Stomach (tissue), 8 donors: ENCODE measurements at regions not wholly inside any gene's neighbourhood (a gene's known extent, or its start where the extent isn't known, plus 50 kb on each side); places are given as distances from the start of the nearest gene placed in this dataset.

Source experiments
- DNase-seq, 2 donors: peaks; one replicate each; pipeline versions ENCODE4 v3.0.0 to v3.0.0-alpha.2; 2013 to 2019
- H3K27ac ChIP-seq, 5 donors: fragments of 200-600 bp in 4 of 5; sonication (generic) in 4 of 5; one replicate each; pipeline ENCODE4 v1.5.1; 2013 to 2019; ENCODE audit warnings: mild to moderate bottlenecking in 1 of 5, moderate library complexity in 1 of 5
- H3K27me3 ChIP-seq, 3 donors: fragments of 200-600 bp; sonication (generic); one replicate each; pipeline ENCODE4 v1.5.1; 2017 to 2019; ENCODE audit warnings: mixed run types in 1 of 3
- H3K36me3 ChIP-seq, 4 donors: fragments of 200-600 bp; sonication (generic); 1 replicate in 3 of 4; 2 replicates in 1 of 4; pipeline ENCODE4 v1.5.1; 2016 to 2019
- H3K4me1 ChIP-seq, 4 donors: fragments of 200-600 bp; sonication (generic); one replicate each; pipeline ENCODE4 v1.5.1; 2016 to 2019
- H3K4me3 ChIP-seq, 4 donors: fragments of 200-600 bp; sonication (generic) in 3 of 4; one replicate each; pipeline ENCODE4 v1.5.1; 2016 to 2019; ENCODE audit warnings: mild to moderate bottlenecking in 1 of 4
- H3K9me3 ChIP-seq, 4 donors: fragments of 200-600 bp; sonication (generic); one replicate each; pipeline ENCODE4 v1.5.1; 2016 to 2019
- EP300 ChIP-seq: sonication (generic); formaldehyde crosslinking; IDR thresholded peaks from one replicate; pipeline ENCODE4 v1.6.1; 2017; ENCODE audit warnings: antibody characterized with exemption
- POLR2A ChIP-seq, 4 donors: fragments of 450-650 bp; IDR thresholded peaks; one replicate each; pipeline ENCODE4 v1.6.1; 2016; ENCODE audit warnings: antibody characterized with exemption in 4 of 4, control low read depth in 2 of 4, mild to moderate bottlenecking in 1 of 4, moderate library complexity in 1 of 4
- POLR2AphosphoS5 ChIP-seq, 3 donors: sonication (generic); formaldehyde crosslinking; IDR thresholded peaks; one replicate each; pipeline ENCODE4 v1.6.1; 2016; ENCODE audit warnings: antibody characterized with exemption in 3 of 3
- WGBS, 5 donors: extraction: QIAGEN DNeasy Blood & Tissue Kit in 3 of 5; methylation state at CpG; one replicate each; pipeline versions ENCODE4 v1.1.5 to v1.1.7; 2013 to 2018; 5-methylcytosine and 5-hydroxymethylcytosine counted together
- intact Hi-C: fragments of 100-400 bp; cut with DNase I; formaldehyde crosslinking; loops from one replicate; pipeline ENCODE4 v1.15.1; 2023; ENCODE audit warnings: low total_unique reads
- TF ChIP-seq, protein P1 (sequence below), 7 experiments: fragments of 450-650 bp in 4 of 7; fragments of 200-600 bp in 3 of 7; sonication (generic) in 3 of 7; IDR thresholded peaks; one replicate each; pipeline ENCODE4 v1.5.1; 2016 to 2019; ENCODE audit warnings: antibody characterized with exemption in 7 of 7, control low read depth in 2 of 7, mild to moderate bottlenecking in 1 of 7
- donor health status: healthy with polysubstance abuse.
- donor health status: Bipolar disorder and iron deficiency.
- donor health status: healthy.

DNA sequence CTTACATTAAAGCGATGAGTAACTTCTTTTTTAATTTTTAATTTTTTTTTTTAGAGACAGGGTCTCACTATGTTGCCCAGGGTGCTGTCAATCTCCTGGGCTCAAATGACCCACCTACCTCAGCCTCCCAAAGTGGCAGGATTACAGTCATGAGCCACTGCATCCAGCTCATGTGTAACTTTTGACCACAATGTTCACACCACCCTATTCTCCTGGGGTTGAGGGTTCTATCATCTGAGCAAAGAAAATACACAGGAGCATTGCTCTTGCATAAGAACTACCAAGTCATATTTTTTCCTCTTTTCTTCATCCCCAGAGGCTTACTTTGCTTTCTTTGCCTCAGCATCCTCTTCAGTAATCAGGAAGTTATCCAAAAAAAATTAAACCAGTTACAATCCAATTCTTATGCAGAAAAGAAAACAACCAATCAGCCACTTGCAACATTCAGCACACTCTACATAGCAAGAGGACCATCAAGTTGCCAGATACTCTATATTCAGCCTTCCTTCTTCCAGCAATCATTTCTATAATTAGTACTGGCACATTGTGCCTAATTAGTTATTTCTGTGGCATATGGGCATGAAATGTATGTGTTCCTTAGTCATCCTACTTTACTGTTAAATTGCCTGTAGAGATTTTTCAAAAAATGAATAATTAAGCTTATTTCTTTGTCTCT lies 345.6 kb downstream of the AKAIN1 start:
- Histone ChIP-seq H3K4me1 (no peaks in the 10 kb centered on the region), H3K27ac (no peak overlapping the region), H3K4me3 (no peak overlapping the region), H3K36me3 (no peaks in the 10 kb centered on the region), H3K27me3 (no peaks in the 10 kb centered on the region), H3K9me3 (peaks cover 0 to 29% (median 0%) of the 10 kb centered on the region in 4 donors)
- TF ChIP-seq EP300 (no peak), POLR2A (IDR thresholded peaks at IDR 0.05) (no peak), POLR2AphosphoS5 (IDR thresholded peaks at IDR 0.05) (no peak)
- TF ChIP-seq, protein P1, sequence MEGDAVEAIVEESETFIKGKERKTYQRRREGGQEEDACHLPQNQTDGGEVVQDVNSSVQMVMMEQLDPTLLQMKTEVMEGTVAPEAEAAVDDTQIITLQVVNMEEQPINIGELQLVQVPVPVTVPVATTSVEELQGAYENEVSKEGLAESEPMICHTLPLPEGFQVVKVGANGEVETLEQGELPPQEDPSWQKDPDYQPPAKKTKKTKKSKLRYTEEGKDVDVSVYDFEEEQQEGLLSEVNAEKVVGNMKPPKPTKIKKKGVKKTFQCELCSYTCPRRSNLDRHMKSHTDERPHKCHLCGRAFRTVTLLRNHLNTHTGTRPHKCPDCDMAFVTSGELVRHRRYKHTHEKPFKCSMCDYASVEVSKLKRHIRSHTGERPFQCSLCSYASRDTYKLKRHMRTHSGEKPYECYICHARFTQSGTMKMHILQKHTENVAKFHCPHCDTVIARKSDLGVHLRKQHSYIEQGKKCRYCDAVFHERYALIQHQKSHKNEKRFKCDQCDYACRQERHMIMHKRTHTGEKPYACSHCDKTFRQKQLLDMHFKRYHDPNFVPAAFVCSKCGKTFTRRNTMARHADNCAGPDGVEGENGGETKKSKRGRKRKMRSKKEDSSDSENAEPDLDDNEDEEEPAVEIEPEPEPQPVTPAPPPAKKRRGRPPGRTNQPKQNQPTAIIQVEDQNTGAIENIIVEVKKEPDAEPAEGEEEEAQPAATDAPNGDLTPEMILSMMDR (IDR thresholded peaks at IDR 0.05), result no peak
- DNase-seq, result no peak
- intact Hi-C loops, result no loop called here
- WGBS, 5 donors, result 88 to 100% (median 95%) methylated on average over 1 of the region's 1 CpG

DNA sequence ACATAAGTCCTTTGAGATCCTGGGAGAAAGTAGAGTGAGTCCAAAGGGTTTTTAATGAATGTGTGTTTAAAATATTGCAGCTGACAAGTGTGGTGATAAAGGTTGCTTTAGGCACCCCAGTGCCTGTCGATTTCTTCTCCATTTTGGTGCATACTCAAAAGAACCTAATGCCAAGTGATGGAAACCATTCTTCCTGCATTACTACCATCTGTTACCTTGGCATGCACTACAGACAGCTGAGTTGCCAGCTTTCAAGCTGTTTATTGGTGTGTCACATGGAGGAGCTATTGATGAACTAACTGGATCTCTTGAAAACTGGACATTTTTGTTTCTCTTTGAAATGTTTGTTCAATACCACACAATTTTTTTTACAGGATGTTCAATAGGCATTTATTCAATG lies 350.0 kb downstream of the AKAIN1 start:
- no peak for DNase-seq
- no peak overlapping the region for H3K27ac ChIP-seq
- no peak overlapping the region for H3K4me3 ChIP-seq
- H3K4me1 ChIP-seq, result no peaks in the 10 kb centered on the region
- WGBS, 5 donors, result 65 to 89% (median 78%) methylated on average over 1 of the region's 1 CpG
- TF ChIP-seq EP300, result no peak
- TF ChIP-seq, protein P1 (IDR thresholded peaks at IDR 0.05), result no peak
- TF ChIP-seq POLR2AphosphoS5 (IDR thresholded peaks at IDR 0.05), result no peak
- TF ChIP-seq POLR2A (IDR thresholded peaks at IDR 0.05), result no peak
- no peaks in the 10 kb centered on the region for H3K36me3 ChIP-seq
- H3K27me3 ChIP-seq, result no peaks in the 10 kb centered on the region
- peaks cover 0 to 38% (median 0%) of the 10 kb centered on the region in 4 donors for H3K9me3 ChIP-seq
- intact Hi-C loops, result no loop called here

DNA sequence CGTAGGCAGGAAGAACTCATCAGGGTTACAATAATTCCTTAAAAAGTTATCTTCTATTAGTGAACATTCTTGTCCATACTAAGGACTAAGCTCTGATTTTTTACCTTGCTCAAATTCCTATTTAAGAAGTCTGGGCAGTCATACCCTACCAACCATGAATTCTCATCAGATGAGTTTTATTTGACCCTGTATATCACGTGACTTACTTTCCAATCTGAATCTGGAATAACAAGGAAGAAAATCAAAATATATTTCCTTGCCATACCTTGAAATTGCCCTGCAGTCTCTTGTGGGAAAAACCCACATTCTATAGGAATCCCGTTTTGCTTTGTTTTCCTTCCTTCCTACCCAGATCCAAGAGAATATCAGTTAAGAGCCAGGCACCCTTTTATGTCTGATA lies 352.7 kb downstream of the AKAIN1 start:
- Histone ChIP-seq H3K4me1 (no peaks in the 10 kb centered on the region), H3K36me3 (no peaks in the 10 kb centered on the region), H3K9me3 (peaks cover 0 to 33% (median 0%) of the 10 kb centered on the region in 4 donors), H3K27me3 (no peaks in the 10 kb centered on the region), H3K27ac (no peak overlapping the region), H3K4me3 (no peak overlapping the region)
- TF ChIP-seq POLR2AphosphoS5 (IDR thresholded peaks at IDR 0.05) (no peak), EP300 (no peak), POLR2A (IDR thresholded peaks at IDR 0.05) (no peak)
- TF ChIP-seq, protein P1 (IDR thresholded peaks at IDR 0.05), result no peak
- 44 to 67% (median 61%) methylated on average over 3 of the region's 3 CpGs for WGBS, 5 donors
- intact Hi-C loops, result no loop called here
- no peak for DNase-seq

DNA sequence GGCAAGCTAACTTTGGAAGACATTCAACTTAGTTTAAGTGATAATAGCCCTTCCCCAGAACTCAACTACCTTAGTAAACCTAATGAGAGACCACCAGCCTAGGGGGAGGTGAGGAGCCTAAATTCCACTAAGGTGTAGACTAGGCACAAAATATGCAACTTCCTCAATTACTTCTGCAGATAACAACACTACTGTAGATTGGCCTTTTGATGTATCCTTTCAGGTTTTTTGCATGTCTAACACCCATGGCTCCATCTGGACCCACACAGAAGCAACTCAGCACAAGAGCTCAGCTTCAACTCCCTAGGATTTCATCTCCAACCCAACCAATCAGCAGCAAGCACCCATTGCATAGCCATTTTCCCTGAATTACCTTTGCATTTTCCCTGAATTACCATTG lies 353.3 kb downstream of the AKAIN1 start:
- TF ChIP-seq POLR2A (IDR thresholded peaks at IDR 0.05) (no peak), EP300 (no peak), POLR2AphosphoS5 (IDR thresholded peaks at IDR 0.05) (no peak)
- TF ChIP-seq, protein P1 (IDR thresholded peaks at IDR 0.05), result no peak
- Histone ChIP-seq H3K4me1 (no peaks in the 10 kb centered on the region), H3K27me3 (no peaks in the 10 kb centered on the region), H3K4me3 (no peak overlapping the region), H3K27ac (no peak overlapping the region), H3K9me3 (peaks cover 0 to 33% (median 0%) of the 10 kb centered on the region in 4 donors), H3K36me3 (no peaks in the 10 kb centered on the region)
- no peak for DNase-seq
- intact Hi-C loops, result no loop called here
